ENCODE measurements at regions not wholly inside any gene's neighbourhood (a gene's known extent, or its start where the extent isn't known, plus 50 kb on each side); places are given as distances from the start of the nearest gene placed in this dataset.

DNA sequence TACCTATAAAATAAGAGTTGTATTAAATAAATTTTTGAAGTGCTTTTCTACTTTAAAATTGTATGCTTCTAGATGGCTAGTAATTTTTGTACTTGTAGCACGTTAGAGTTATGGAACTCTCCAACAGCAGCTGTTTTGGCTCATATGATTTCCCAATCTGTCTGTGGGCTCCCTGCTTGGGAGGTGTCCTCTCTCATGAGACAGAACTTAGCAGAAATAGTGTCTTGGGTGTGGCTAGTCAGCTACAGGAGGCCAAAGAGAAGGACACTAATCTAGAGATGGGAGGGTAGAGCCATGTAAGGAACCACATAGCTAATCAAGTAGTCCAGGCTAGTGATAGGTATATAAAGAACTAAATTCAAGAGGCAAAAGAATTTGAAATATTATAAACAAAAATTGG, 78.4 kb upstream of the DAB2 start:
- DNase-seq, result no peak
- no peak overlapping the region for H3K9ac ChIP-seq (ENCODE audit: extremely low read depth, insufficient read length, low read length)
- TF ChIP-seq, protein P1, sequence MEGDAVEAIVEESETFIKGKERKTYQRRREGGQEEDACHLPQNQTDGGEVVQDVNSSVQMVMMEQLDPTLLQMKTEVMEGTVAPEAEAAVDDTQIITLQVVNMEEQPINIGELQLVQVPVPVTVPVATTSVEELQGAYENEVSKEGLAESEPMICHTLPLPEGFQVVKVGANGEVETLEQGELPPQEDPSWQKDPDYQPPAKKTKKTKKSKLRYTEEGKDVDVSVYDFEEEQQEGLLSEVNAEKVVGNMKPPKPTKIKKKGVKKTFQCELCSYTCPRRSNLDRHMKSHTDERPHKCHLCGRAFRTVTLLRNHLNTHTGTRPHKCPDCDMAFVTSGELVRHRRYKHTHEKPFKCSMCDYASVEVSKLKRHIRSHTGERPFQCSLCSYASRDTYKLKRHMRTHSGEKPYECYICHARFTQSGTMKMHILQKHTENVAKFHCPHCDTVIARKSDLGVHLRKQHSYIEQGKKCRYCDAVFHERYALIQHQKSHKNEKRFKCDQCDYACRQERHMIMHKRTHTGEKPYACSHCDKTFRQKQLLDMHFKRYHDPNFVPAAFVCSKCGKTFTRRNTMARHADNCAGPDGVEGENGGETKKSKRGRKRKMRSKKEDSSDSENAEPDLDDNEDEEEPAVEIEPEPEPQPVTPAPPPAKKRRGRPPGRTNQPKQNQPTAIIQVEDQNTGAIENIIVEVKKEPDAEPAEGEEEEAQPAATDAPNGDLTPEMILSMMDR (conservative IDR thresholded peaks at IDR 0.05), result no peak
- no peaks in the 10 kb centered on the region for H3K4me1 ChIP-seq (ENCODE audit: insufficient read depth, low read length)
- H4K8ac ChIP-seq (replicated peaks; ENCODE audit: insufficient read length, low read depth, low read length), result no peak overlapping the region
- no peak overlapping the region for H3K23ac ChIP-seq (ENCODE audit: insufficient read length, low read depth, low read length)
- H3K36me3 Mint-ChIP-seq (ENCODE audit: insufficient read depth in 1 of 3, low read depth in 3 of 3), result no peaks in the 10 kb centered on the region
- no CpG with 5 or more reads among the region's 1 CpG for WGBS (ENCODE audit: extremely low coverage, insufficient read length, low lambda C conversion rate)
- H4K91ac ChIP-seq (ENCODE audit: insufficient read length, low read depth, low read length), result no peak overlapping the region
- H3K27me3 ChIP-seq (ENCODE audit: insufficient read depth, low read length), result no peaks in the 10 kb centered on the region
- H3K56ac ChIP-seq (ENCODE audit: insufficient read length, low read depth, low read length), result no peak overlapping the region
- H4K5ac ChIP-seq (ENCODE audit: insufficient read length, low read depth, low read length), result no peak overlapping the region
- H3K23me2 ChIP-seq (ENCODE audit: insufficient read length, low read depth, low read length, poor library complexity, severe bottlenecking), result no peaks in the 10 kb centered on the region
- H3K4me3 Mint-ChIP-seq, result no peak overlapping the region
- no peaks in the 10 kb centered on the region for H4K20me1 ChIP-seq (ENCODE audit: control insufficient read depth, insufficient read depth, insufficient read length)
- no peaks in the 10 kb centered on the region for H3K79me2 ChIP-seq (ENCODE audit: insufficient read depth, low read length)
- H2BK12ac ChIP-seq (ENCODE audit: insufficient read length, low read depth, low read length), result no peak overlapping the region
- no peak overlapping the region for H3K18ac ChIP-seq (ENCODE audit: insufficient read length, low read depth, low read length)
- no peak overlapping the region for H2AK5ac ChIP-seq (ENCODE audit: insufficient read length, low read length)
- H3K27me3 Mint-ChIP-seq (ENCODE audit: low read depth), result no peaks in the 10 kb centered on the region
- no peak overlapping the region for H2BK5ac ChIP-seq (ENCODE audit: insufficient read length, low read length)
- H3K4me2 ChIP-seq (ENCODE audit: insufficient read depth, insufficient read length, low read length), result no peak overlapping the region
- no peak overlapping the region for H2AFZ ChIP-seq (ENCODE audit: low read length)
- no peaks in the 10 kb centered on the region for H3K9me3 ChIP-seq (ENCODE audit: control insufficient read depth, low read depth, low read length)
- H3K14ac ChIP-seq (ENCODE audit: insufficient read depth, low read length), result no peak overlapping the region
- peaks cover 0 to 2% of the 10 kb centered on the region in 2 experiments; a peak in 1 of 4 replicates for H3K4me1 Mint-ChIP-seq
- H3K27ac Mint-ChIP-seq, result no peak overlapping the region
- no peaks in the 10 kb centered on the region for H3K79me1 ChIP-seq (ENCODE audit: insufficient read depth, low read depth, low read length, poor library complexity, severe bottlenecking)
- no peak overlapping the region for H2BK15ac ChIP-seq (ENCODE audit: low read depth, low read length)
- no peaks in the 10 kb centered on the region; a peak in 2 of 5 replicates for H3K9me3 Mint-ChIP-seq
- no peak overlapping the region for H2BK120ac ChIP-seq (ENCODE audit: low read depth, low read length, poor library complexity, severe bottlenecking)
- H3T11ph ChIP-seq (ENCODE audit: low read length), result no peak overlapping the region
- no peak overlapping the region for H3K27ac ChIP-seq (ENCODE audit: insufficient read length, low read depth, low read length)
- H3K4ac ChIP-seq (ENCODE audit: low read depth, low read length), result no peak overlapping the region
- H2BK20ac ChIP-seq (ENCODE audit: low read depth, low read length, poor library complexity, severe bottlenecking), result no peak overlapping the region

Data from H9 (cell line).